GM12872 (cell line): ENCODE measurements at regions not wholly inside any gene's neighbourhood (a gene's known extent, or its start where the extent isn't known, plus 50 kb on each side); places are given as distances from the start of the nearest gene placed in this dataset.

Source experiments
- CTCF ChIP-seq: IDR thresholded peaks from 3 replicates; pipeline ENCODE4 v1.5.1; 2011; ENCODE audit warnings: low read depth, mild to moderate bottlenecking, low read length, moderate library complexity; ENCODE audit not compliant: insufficient read depth

GRCh38 chr3:33936171-33936920 lies 137.9 kb downstream of the PDCD6IP start:
- TF ChIP-seq CTCF: no peak

- TF ChIP-seq CTCF: no peak
Observed at GRCh38 chr3:33936921-33937525, 138.6 kb downstream of the PDCD6IP start.

- TF ChIP-seq CTCF: no peak
Observed at GRCh38 chr3:33937628-33938027, 139.2 kb downstream of the PDCD6IP start.

- no peak for TF ChIP-seq CTCF
Observed at GRCh38 chr3:33940149-33940548, 141.7 kb downstream of the PDCD6IP start.

GRCh38 chr3:33940736-33941135 lies 142.3 kb downstream of the PDCD6IP start:
- TF ChIP-seq CTCF: no peak

- TF ChIP-seq CTCF: no peak
Observed at GRCh38 chr3:33941804-33942203, 143.4 kb downstream of the PDCD6IP start.

GRCh38 chr3:33942483-33943150 lies 144.2 kb downstream of the PDCD6IP start:
- TF ChIP-seq CTCF: no peak
